Pancreas (tissue), 10 donors: ENCODE measurements at regions not wholly inside any gene's neighbourhood (a gene's known extent, or its start where the extent isn't known, plus 50 kb on each side); places are given as distances from the start of the nearest gene placed in this dataset.

Source experiments
- ATAC-seq, 4 donors: fragments of 200-7000 bp; cut with Tn5 transposase; one replicate each; pipeline versions ENCODE4 v1.8.0 to v1.9.1; 2020; ENCODE audit warnings: mild to moderate bottlenecking in 4 of 4, moderate library complexity in 4 of 4
- DNase-seq, 6 donors: peaks; one replicate each; pipeline ENCODE4 v3.0.0-alpha.2; 2020
- FAIRE-seq: peaks from 2 replicates; lab custom pipeline; 2012; peaks lifted over from hg19 to GRCh38; lab: Jason Lieb, UNC
- H3K27ac ChIP-seq, 4 donors: fragments of 200-600 bp; sonication (generic); 1 replicate in 3 of 4; 2 replicates in 1 of 4; pipeline versions ENCODE4 v1.5.0 to v1.8.0; 2020
- H3K27me3 ChIP-seq, 4 donors: fragments of 200-600 bp; one replicate each; pipeline ENCODE4 v1.8.0; 2021
- H3K36me3 ChIP-seq, 3 donors: fragments of 200-600 bp; sonication (generic) in 1 of 3; one replicate each; pipeline versions ENCODE4 v1.5.0 to v1.8.0; 2020 to 2021
- H3K4me1 ChIP-seq, 3 donors: fragments of 200-600 bp; one replicate each; pipeline ENCODE4 v1.8.0; 2021
- H3K4me3 ChIP-seq, 4 donors: fragments of 200-600 bp; sonication (generic) in 2 of 4; one replicate each; pipeline versions ENCODE4 v1.5.0 to v1.8.0; 2020 to 2021
- H3K9me3 ChIP-seq, 4 donors: fragments of 200-600 bp; one replicate each; pipeline ENCODE4 v1.8.0; 2021
- CTCF ChIP-seq, 4 donors: fragments of 200-600 bp; sonication (generic) in 3 of 4; IDR thresholded peaks; one replicate each; pipeline versions ENCODE4 v1.5.0 to v1.8.0; 2021; ENCODE audit warnings: antibody characterized with exemption in 4 of 4
- WGBS, 2 donors: extraction: QIAGEN DNeasy Blood & Tissue Kit; methylation state at CpG; one replicate each; pipeline ENCODE4 v1.1.7; 2013; 5-methylcytosine and 5-hydroxymethylcytosine counted together
- intact Hi-C, 3 donors: fragments of 100-400 bp; cut with DNase I; formaldehyde crosslinking; loops; one replicate each; pipeline versions ENCODE4 v1.11.1 to v1.14.2; 2022
- donor health status: healthy with polysubstance abuse.
- donor health status: DM: no; HTN: no; CAD: no; lungs with moderate emphysema.
- donor health status: DM: no; HTN: no; CAD: no.
- donor health status: control.
- donor health status: control.
- donor health status: Bipolar disorder and iron deficiency.
- donor health status: DM: yes; HTN: yes; CAD: no.
- donor health status: DM: no; HTN: no; CAD: no.
- donor health status: DM: no; HTN: no; CAD: no.
- donor health status: DM: yes; HTN: yes; CAD: no.

GRCh38 chr2:228507870-228508269 is 326.4 kb upstream of the SPHKAP start:
- FAIRE-seq (no peak), DNase-seq (no peak), ATAC-seq (no peak)
- H3K4me3 ChIP-seq: no peak overlapping the region
- TF ChIP-seq CTCF (IDR thresholded peaks at IDR 0.05): no peak
- no peaks in the 10 kb centered on the region for H3K9me3 ChIP-seq
- H3K27me3 ChIP-seq: no peaks in the 10 kb centered on the region
- 46 to 55% methylated on average over 3 of the region's 3 CpGs for WGBS, 2 donors
- intact Hi-C loops: no loop called here
- no peak overlapping the region for H3K27ac ChIP-seq
- no peaks in the 10 kb centered on the region for H3K4me1 ChIP-seq
- H3K36me3 ChIP-seq: no peaks in the 10 kb centered on the region

GRCh38 chr2:228507231-228507824 is 325.8 kb upstream of the SPHKAP start:
- H3K36me3 ChIP-seq: no peaks in the 10 kb centered on the region
- H3K27ac ChIP-seq: no peak overlapping the region
- no peaks in the 10 kb centered on the region for H3K27me3 ChIP-seq
- H3K4me3 ChIP-seq: no peak overlapping the region
- no peaks in the 10 kb centered on the region for H3K9me3 ChIP-seq
- FAIRE-seq: no peak
- H3K4me1 ChIP-seq: no peaks in the 10 kb centered on the region
- intact Hi-C loops: no loop called here
- no peak for DNase-seq
- WGBS, 2 donors: 63 to 66% methylated on average over 6 of the region's 6 CpGs
- TF ChIP-seq CTCF (IDR thresholded peaks at IDR 0.05): no peak
- no peak for ATAC-seq

- H3K4me3 ChIP-seq: no peak overlapping the region
- no peaks in the 10 kb centered on the region for H3K27me3 ChIP-seq
- intact Hi-C loops: no loop called here
- no peak overlapping the region for H3K27ac ChIP-seq
- no peaks in the 10 kb centered on the region for H3K9me3 ChIP-seq
- FAIRE-seq (no peak), ATAC-seq (no peak), DNase-seq (no peak)
- TF ChIP-seq CTCF (IDR thresholded peaks at IDR 0.05): no peak
- no peaks in the 10 kb centered on the region for H3K36me3 ChIP-seq
- H3K4me1 ChIP-seq: no peaks in the 10 kb centered on the region
Measured at GRCh38 chr2:228503731-228504130, 322.2 kb upstream of the SPHKAP start.

DNA sequence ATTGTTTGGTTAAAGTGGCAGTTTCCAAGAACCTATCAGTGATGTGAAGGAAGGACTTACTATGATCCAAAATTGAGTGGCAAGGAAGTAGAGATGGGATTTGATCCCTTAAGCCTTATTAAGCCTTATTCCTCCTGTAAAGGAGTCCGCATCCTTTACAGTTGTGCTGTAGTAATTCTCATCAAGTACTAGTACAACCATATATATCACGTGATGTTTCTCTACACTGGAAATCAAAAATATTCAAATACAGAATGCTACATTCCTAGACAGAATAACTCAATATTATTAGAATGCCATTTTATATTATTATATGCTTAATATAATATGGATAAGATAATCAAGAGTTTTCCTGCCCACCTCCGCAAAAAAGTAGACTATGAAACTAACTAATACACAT is 312.4 kb upstream of the SPHKAP start:
- TF ChIP-seq CTCF (IDR thresholded peaks at IDR 0.05): no peak
- intact Hi-C loops: no loop called here
- H3K4me1 ChIP-seq: no peaks in the 10 kb centered on the region
- no peak for DNase-seq
- WGBS, 2 donors: 92 to 96% methylated on average over 3 of the region's 3 CpGs
- no peak for ATAC-seq
- no peaks in the 10 kb centered on the region for H3K27me3 ChIP-seq
- no peaks in the 10 kb centered on the region for H3K36me3 ChIP-seq
- FAIRE-seq: no peak
- no peak overlapping the region for H3K4me3 ChIP-seq
- H3K9me3 ChIP-seq: no peaks in the 10 kb centered on the region
- H3K27ac ChIP-seq: no peak overlapping the region

- no peak overlapping the region for H3K27ac ChIP-seq
- FAIRE-seq: no peak
- DNase-seq: no peak
- no peaks in the 10 kb centered on the region for H3K4me1 ChIP-seq
- no peaks in the 10 kb centered on the region for H3K36me3 ChIP-seq
- no peak for TF ChIP-seq CTCF (IDR thresholded peaks at IDR 0.05)
- intact Hi-C loops: no loop called here
- H3K9me3 ChIP-seq: no peaks in the 10 kb centered on the region
- no peak for ATAC-seq
- H3K4me3 ChIP-seq: no peak overlapping the region
- no peaks in the 10 kb centered on the region for H3K27me3 ChIP-seq
Measured at GRCh38 chr2:228479014-228479413, 297.5 kb upstream of the SPHKAP start.
